H9 (cell line): ENCODE measurements at regions not wholly inside any gene's neighbourhood (a gene's known extent, or its start where the extent isn't known, plus 50 kb on each side); places are given as distances from the start of the nearest gene placed in this dataset.

Experiments used
- DNase-seq: peaks from one replicate; pipeline ENCODE4 v3.0.0-alpha.2; 2017
- H2AFZ ChIP-seq: one replicate; pipeline ENCODE4 v1.6.1; 2013; ENCODE audit warnings: mild to moderate bottlenecking, low read length, control low read depth, moderate library complexity
- H2AK5ac ChIP-seq: 2 replicates; pipeline ENCODE4 v1.6.1; 2013; ENCODE audit warnings: low read length, control low read depth, mixed read lengths; ENCODE audit not compliant: insufficient read length
- H2BK120ac ChIP-seq: one replicate; pipeline ENCODE4 v1.6.1; 2013; ENCODE audit warnings: low read depth, mild to moderate bottlenecking, low read length, control low read depth, inconsistent platforms; ENCODE audit not compliant: poor library complexity, severe bottlenecking
- H2BK12ac ChIP-seq: 2 replicates; pipeline ENCODE4 v1.6.1; 2013; ENCODE audit warnings: low read length, control low read depth, mixed read lengths, low read depth; ENCODE audit not compliant: insufficient read length
- H2BK15ac ChIP-seq: 2 replicates; pipeline ENCODE4 v1.6.1; 2013; ENCODE audit warnings: low read depth, low read length, control low read depth
- H2BK20ac ChIP-seq: one replicate; pipeline ENCODE4 v1.6.1; 2013; ENCODE audit warnings: low read depth, mild to moderate bottlenecking, low read length, control low read depth, inconsistent platforms; ENCODE audit not compliant: poor library complexity, severe bottlenecking
- H2BK5ac ChIP-seq: 2 replicates; pipeline ENCODE4 v1.6.1; 2013; ENCODE audit warnings: low read length, control low read depth, mixed read lengths; ENCODE audit not compliant: insufficient read length
- H3K14ac ChIP-seq: 2 replicates; pipeline ENCODE4 v1.6.1; 2013; ENCODE audit warnings: low read length, control low read depth; ENCODE audit not compliant: insufficient read depth
- H3K18ac ChIP-seq: 2 replicates; pipeline ENCODE4 v1.6.1; 2013; ENCODE audit warnings: low read depth, mild to moderate bottlenecking, mixed read lengths, low read length, control low read depth; ENCODE audit not compliant: insufficient read length
- H3K23ac ChIP-seq: 2 replicates; pipeline ENCODE4 v1.6.1; 2013; ENCODE audit warnings: low read length, control low read depth, mixed read lengths, low read depth; ENCODE audit not compliant: insufficient read length
- H3K23me2 ChIP-seq: 2 replicates; pipeline ENCODE4 v1.6.1; 2013; ENCODE audit warnings: low read depth, mild to moderate bottlenecking, mixed read lengths, low read length, control low read depth; ENCODE audit not compliant: insufficient read length, poor library complexity, severe bottlenecking
- H3K27ac ChIP-seq: 2 replicates; pipeline ENCODE4 v1.5.1; 2013; ENCODE audit warnings: low read length, control low read depth, mixed read lengths, low read depth; ENCODE audit not compliant: insufficient read length
- H3K27me3 ChIP-seq: 2 replicates; pipeline ENCODE4 v1.6.1; 2013; ENCODE audit warnings: low read length, control low read depth, inconsistent platforms; ENCODE audit not compliant: insufficient read depth
- H3K4ac ChIP-seq: 2 replicates; pipeline ENCODE4 v1.6.1; 2013; ENCODE audit warnings: low read depth, mild to moderate bottlenecking, control low read depth, inconsistent platforms, low read length, moderate library complexity
- H3K4me1 ChIP-seq: 2 replicates; pipeline ENCODE4 v1.6.1; 2013; ENCODE audit warnings: low read length, control low read depth, inconsistent platforms; ENCODE audit not compliant: insufficient read depth
- H3K4me2 ChIP-seq: 2 replicates; pipeline ENCODE4 v1.6.1; 2013; ENCODE audit warnings: low read length, control low read depth, mixed read lengths; ENCODE audit not compliant: insufficient read length, insufficient read depth
- H3K56ac ChIP-seq: 2 replicates; pipeline ENCODE4 v1.6.1; 2013; ENCODE audit warnings: low read depth, mild to moderate bottlenecking, mixed read lengths, low read length, control low read depth; ENCODE audit not compliant: insufficient read length
- H3K79me1 ChIP-seq: 2 replicates; pipeline ENCODE4 v1.6.1; 2013; ENCODE audit warnings: low read depth, mild to moderate bottlenecking, moderate library complexity, low read length, control low read depth, inconsistent platforms; ENCODE audit not compliant: insufficient read depth, poor library complexity, severe bottlenecking
- H3K79me2 ChIP-seq: 2 replicates; pipeline ENCODE4 v1.6.1; 2013; ENCODE audit warnings: low read length, control low read depth, inconsistent platforms; ENCODE audit not compliant: insufficient read depth
- H3K9ac ChIP-seq: 2 replicates; pipeline ENCODE4 v1.6.1; 2013; ENCODE audit warnings: low read length, control low read depth, mixed read lengths; ENCODE audit not compliant: insufficient read length; ENCODE audit errors: extremely low read depth
- H3K9me3 ChIP-seq: one replicate; pipeline ENCODE4 v1.6.1; 2013; ENCODE audit warnings: low read depth, low read length, inconsistent platforms; ENCODE audit not compliant: control insufficient read depth
- H3T11ph ChIP-seq: one replicate; pipeline ENCODE4 v1.6.1; 2013; ENCODE audit warnings: mild to moderate bottlenecking, low read length, control low read depth, inconsistent platforms
- H4K20me1 ChIP-seq: one replicate; pipeline ENCODE4 v1.6.1; 2013; ENCODE audit not compliant: control insufficient read depth, insufficient read length, insufficient read depth
- H4K5ac ChIP-seq: 2 replicates; pipeline ENCODE4 v1.6.1; 2013; ENCODE audit warnings: low read depth, mild to moderate bottlenecking, mixed read lengths, low read length, control low read depth; ENCODE audit not compliant: insufficient read length
- H4K8ac ChIP-seq: replicated peaks from 2 replicates; pipeline ENCODE4 v1.6.1; 2013; ENCODE audit warnings: low read length, control low read depth, mixed read lengths, low read depth; ENCODE audit not compliant: insufficient read length
- H4K91ac ChIP-seq: 2 replicates; pipeline ENCODE4 v1.6.1; 2013; ENCODE audit warnings: low read depth, mild to moderate bottlenecking, moderate library complexity, mixed read lengths, low read length, control low read depth; ENCODE audit not compliant: insufficient read length
- H3K27ac Mint-ChIP-seq, 3 experiments: 2 replicates in 2 of 3; 3 replicates in 1 of 3; pipeline ENCODE4 v1.8.0; 2020 to 2021; ENCODE audit warnings: mixed read lengths in 3 of 3, mild to moderate bottlenecking in 1 of 3, moderate library complexity in 1 of 3
- H3K27me3 Mint-ChIP-seq: 2 replicates; pipeline ENCODE4 v1.8.0; 2021; ENCODE audit warnings: low read depth, mild to moderate bottlenecking, moderate library complexity, mixed read lengths
- H3K36me3 Mint-ChIP-seq, 3 experiments: 2 replicates in 2 of 3; 3 replicates in 1 of 3; pipeline ENCODE4 v1.8.0; 2020 to 2021; ENCODE audit warnings: low read depth in 3 of 3, mixed read lengths in 3 of 3; ENCODE audit not compliant: insufficient read depth in 1 of 3
- H3K4me1 Mint-ChIP-seq, 2 experiments: 2 replicates each; pipeline ENCODE4 v1.8.0; 2020; ENCODE audit warnings: mixed read lengths in 2 of 2
- H3K4me3 Mint-ChIP-seq, 2 experiments: 2 replicates in 1 of 2; 3 replicates in 1 of 2; pipeline ENCODE4 v1.8.0; 2020 to 2021; ENCODE audit warnings: mild to moderate bottlenecking in 2 of 2, mixed read lengths in 2 of 2, moderate library complexity in 1 of 2
- H3K9me3 Mint-ChIP-seq, 2 experiments: 2 replicates in 1 of 2; 3 replicates in 1 of 2; pipeline ENCODE4 v1.8.0; 2020; ENCODE audit warnings: mild to moderate bottlenecking in 2 of 2, mixed read lengths in 2 of 2, moderate library complexity in 1 of 2
- WGBS: extraction: QIAGEN DNeasy Blood & Tissue Kit; methylation state at CpG from one replicate; pipeline ENCODE4 v1.1.7; 2013; ENCODE audit warnings: missing lambda C conversion rate, low lambda C conversion rate, mixed read lengths; ENCODE audit not compliant: insufficient read length; ENCODE audit errors: extremely low coverage; 5-methylcytosine and 5-hydroxymethylcytosine counted together
- TF ChIP-seq, protein P1 (sequence below): fragments of 200-600 bp; sonication (generic); conservative IDR thresholded peaks from 3 replicates; pipeline ENCODE4 v1.8.0; 2021; ENCODE audit warnings: antibody characterized with exemption, mild to moderate bottlenecking

DNA sequence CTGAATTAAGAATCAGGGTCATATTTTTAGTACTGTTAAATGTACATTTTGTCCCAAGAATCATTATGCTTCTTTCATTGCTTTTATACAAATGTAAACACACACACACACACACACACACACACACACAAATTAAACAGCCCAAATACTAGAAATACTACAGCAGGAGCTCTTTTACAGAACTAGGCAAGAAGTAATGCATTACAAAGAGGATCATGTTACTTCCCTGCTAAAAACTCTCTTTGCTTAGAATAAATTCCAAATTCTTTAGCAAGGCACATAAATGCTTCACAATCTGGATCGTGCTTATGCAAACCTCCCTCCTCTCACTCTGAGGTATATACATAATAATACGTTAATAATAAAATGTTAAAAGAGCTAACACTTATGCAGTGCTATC, 720.4 kb upstream of the ADGRL4 start:
- Histone ChIP-seq H3K23ac (no peak overlapping the region), H2AK5ac (no peak overlapping the region), H2BK12ac (no peak overlapping the region), H3K27ac (no peak overlapping the region), H3K18ac (no peak overlapping the region), H4K5ac (no peak overlapping the region), H2BK120ac (no peak overlapping the region), H3K56ac (no peak overlapping the region), H3K27me3 (no peaks in the 10 kb centered on the region), H3K23me2 (no peaks in the 10 kb centered on the region), H2BK5ac (no peak overlapping the region), H4K8ac (no peak overlapping the region), H3K4me2 (no peak overlapping the region), H2AFZ (no peak overlapping the region), H2BK15ac (no peak overlapping the region), H3K9me3 (no peaks in the 10 kb centered on the region), H3K79me2 (no peaks in the 10 kb centered on the region), H3K9ac (no peak overlapping the region), H4K91ac (no peak overlapping the region), H3K14ac (no peak overlapping the region), H2BK20ac (no peak overlapping the region), H3K4me1 (peaks cover 3% of the 10 kb centered on the region; the same call in 1 of the 2 replicates), H3T11ph (no peak overlapping the region), H4K20me1 (no peaks in the 10 kb centered on the region), H3K79me1 (no peaks in the 10 kb centered on the region), H3K4ac (no peak overlapping the region)
- Mint-ChIP-seq H3K4me3 (no peak overlapping the region), H3K27me3 (no peaks in the 10 kb centered on the region), H3K4me1 (peaks cover 16 to 18% of the 10 kb centered on the region in 2 experiments), H3K36me3 (no peaks in the 10 kb centered on the region), H3K27ac (peak overlapping the region in 1 of 3 experiments; percentile 61; a peak in 1 of 7 replicates), H3K9me3 (peaks cover 0 to 2% of the 10 kb centered on the region in 2 experiments; a peak in 1 of 5 replicates)
- no peak for DNase-seq
- TF ChIP-seq, protein P1, sequence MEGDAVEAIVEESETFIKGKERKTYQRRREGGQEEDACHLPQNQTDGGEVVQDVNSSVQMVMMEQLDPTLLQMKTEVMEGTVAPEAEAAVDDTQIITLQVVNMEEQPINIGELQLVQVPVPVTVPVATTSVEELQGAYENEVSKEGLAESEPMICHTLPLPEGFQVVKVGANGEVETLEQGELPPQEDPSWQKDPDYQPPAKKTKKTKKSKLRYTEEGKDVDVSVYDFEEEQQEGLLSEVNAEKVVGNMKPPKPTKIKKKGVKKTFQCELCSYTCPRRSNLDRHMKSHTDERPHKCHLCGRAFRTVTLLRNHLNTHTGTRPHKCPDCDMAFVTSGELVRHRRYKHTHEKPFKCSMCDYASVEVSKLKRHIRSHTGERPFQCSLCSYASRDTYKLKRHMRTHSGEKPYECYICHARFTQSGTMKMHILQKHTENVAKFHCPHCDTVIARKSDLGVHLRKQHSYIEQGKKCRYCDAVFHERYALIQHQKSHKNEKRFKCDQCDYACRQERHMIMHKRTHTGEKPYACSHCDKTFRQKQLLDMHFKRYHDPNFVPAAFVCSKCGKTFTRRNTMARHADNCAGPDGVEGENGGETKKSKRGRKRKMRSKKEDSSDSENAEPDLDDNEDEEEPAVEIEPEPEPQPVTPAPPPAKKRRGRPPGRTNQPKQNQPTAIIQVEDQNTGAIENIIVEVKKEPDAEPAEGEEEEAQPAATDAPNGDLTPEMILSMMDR, result no peak
- WGBS, result no CpG with 5 or more reads among the region's 2 CpGs
